ENCODE measurements at regions not wholly inside any gene's neighbourhood (a gene's known extent, or its start where the extent isn't known, plus 50 kb on each side); places are given as distances from the start of the nearest gene placed in this dataset.

- TF ChIP-seq CTCF (IDR thresholded peaks at IDR 0.05; ENCODE audit: low read length) (no peak), EZH2 (IDR thresholded peaks at IDR 0.05; ENCODE audit: borderline replicate concordance, low read length) (no peak)
Observed at GRCh38 chr4:79516114-79516513, 108.1 kb upstream of the GK2 start.
